GM12878 (cell line): ENCODE measurements at regions not wholly inside any gene's neighbourhood (a gene's known extent, or its start where the extent isn't known, plus 50 kb on each side); places are given as distances from the start of the nearest gene placed in this dataset.

Experiments used
- ATAC-seq: fragments of 200-7000 bp; cut with Tn5 transposase; 3 replicates; pipeline ENCODE4 v1.9.1; 2020; ENCODE audit warnings: mild to moderate bottlenecking, moderate library complexity
- BruUV-seq: library from RNA; stranded (reverse); fragments of 400-500 nt; replicated peaks from 2 replicates; lab custom pipeline; 2021; lab: Mats Ljungman, UMichigan
- CTCF ChIA-PET: fragments of 300-600 bp; sonication (Branson Sonifier 250); formaldehyde crosslinking; extraction: SDS; loops from one replicate; lab custom pipeline; 2021; ENCODE audit warnings: inconsistent platforms; lab: Yijun Ruan, JAX
- POLR2A ChIA-PET: fragments of 350-600 bp; formaldehyde crosslinking; extraction: SDS; loops from one replicate; lab custom pipeline; 2021; ENCODE audit warnings: inconsistent platforms; lab: Charles Lee
- RAD21 ChIA-PET: fragments of 300-600 bp; sonication (Branson Sonifier 250); formaldehyde crosslinking; loops from one replicate; lab custom pipeline; 2023; ENCODE audit warnings: antibody characterized with exemption; ENCODE audit not compliant: unreplicated experiment; lab: Charles Lee
- SMC1A ChIA-PET: fragments of 300-600 bp; sonication (Branson Sonifier 250); formaldehyde crosslinking; loops from one replicate; lab custom pipeline; 2023; ENCODE audit not compliant: unreplicated experiment, uncharacterized antibody; lab: Charles Lee
- DNase-seq: peaks from one replicate; pipeline ENCODE4 v3.0.0-alpha.2; 2011; ENCODE audit warnings: low read depth, low spot score
- FAIRE-seq: peaks from 3 replicates; lab custom pipeline; 2011; peaks lifted over from hg19 to GRCh38; lab: Jason Lieb, UNC
- H2AFZ ChIP-seq: 2 replicates; pipeline ENCODE4 v1.6.0; 2011; ENCODE audit warnings: low read depth, low read length, control low read depth; ENCODE audit not compliant: control insufficient read depth
- H3K27ac ChIP-seq: 2 replicates; pipeline ENCODE4 v1.5.1; 2011; ENCODE audit warnings: control low read depth; ENCODE audit not compliant: control insufficient read depth, insufficient read depth
- H3K27me3 ChIP-seq, 2 experiments: replicated peaks in 1 of 2; 2 replicates each; pipeline versions ENCODE4 v1.6.0 to v1.6.1; 2011; ENCODE audit warnings: low read length in 1 of 2; ENCODE audit not compliant: control insufficient read depth in 2 of 2, insufficient read depth in 2 of 2
- H3K36me3 ChIP-seq, 2 experiments: 2 replicates each; pipeline ENCODE4 v1.5.1; 2011; ENCODE audit warnings: low read length in 1 of 2; ENCODE audit not compliant: control insufficient read depth in 2 of 2, insufficient read depth in 2 of 2
- H3K4me1 ChIP-seq: 2 replicates; pipeline ENCODE4 v1.6.1; 2011; ENCODE audit warnings: mild to moderate bottlenecking, low read length, moderate library complexity, mixed read lengths; ENCODE audit not compliant: control insufficient read depth, insufficient read depth
- H3K4me2 ChIP-seq: 2 replicates; pipeline ENCODE4 v1.6.0; 2011; ENCODE audit warnings: control low read depth; ENCODE audit not compliant: control insufficient read depth, insufficient read depth
- H3K4me3 ChIP-seq: fragments of 200-600 bp; sonication (generic); 2 replicates; pipeline ENCODE4 v1.5.1; 2016
- H3K79me2 ChIP-seq: 2 replicates; pipeline ENCODE4 v1.6.0; 2011; ENCODE audit warnings: low read length; ENCODE audit not compliant: control insufficient read depth, insufficient read depth
- H3K9ac ChIP-seq: 2 replicates; pipeline ENCODE4 v1.8.0; 2011; ENCODE audit warnings: low read length, control low read depth, mixed read lengths; ENCODE audit not compliant: control insufficient read depth, insufficient read depth
- H3K9me3 ChIP-seq: replicated peaks from 3 replicates; pipeline ENCODE4 v1.5.1; 2011; ENCODE audit warnings: mild to moderate bottlenecking, low read length; ENCODE audit not compliant: control insufficient read depth, insufficient read depth
- H4K20me1 ChIP-seq: 2 replicates; pipeline ENCODE4 v1.6.0; 2011; ENCODE audit not compliant: control insufficient read depth, insufficient read depth
- CHD2 ChIP-seq: IDR thresholded peaks from 2 replicates; pipeline ENCODE4 v1.6.1; 2011; ENCODE audit warnings: low read depth, low read length, improper control_type of control experiment, borderline replicate concordance
- CREM ChIP-seq: IDR thresholded peaks from 2 replicates; pipeline ENCODE4 v1.6.1; 2014; ENCODE audit warnings: antibody characterized with exemption, low read depth
- CUX1 ChIP-seq: IDR thresholded peaks from 2 replicates; pipeline ENCODE4 v1.6.1; 2012; ENCODE audit warnings: improper control_type of control experiment, low read depth, low read length; ENCODE audit not compliant: insufficient replicate concordance
- DPF2 ChIP-seq: fragments of 450-650 bp; IDR thresholded peaks from 2 replicates; pipeline ENCODE4 v1.6.1; 2017; ENCODE audit warnings: mild to moderate bottlenecking
- EGR1 ChIP-seq, 2 experiments: IDR thresholded peaks; 1 replicate in 1 of 2; 2 replicates in 1 of 2; pipeline ENCODE4 v1.6.1; 2011 to 2012; ENCODE audit warnings: low read depth in 2 of 2, low read length in 2 of 2, borderline replicate concordance in 1 of 2, mild to moderate bottlenecking in 1 of 2, moderate library complexity in 1 of 2
- IKZF1 ChIP-seq: fragments of 450-650 bp; conservative IDR thresholded peaks from 2 replicates; pipeline ENCODE4 v1.6.1; 2017; ENCODE audit warnings: antibody characterized with exemption, mild to moderate bottlenecking
- RAD21 ChIP-seq: IDR thresholded peaks from 2 replicates; pipeline ENCODE4 v1.6.1; 2011; ENCODE audit warnings: mild to moderate bottlenecking, low read depth, low read length, moderate library complexity; ENCODE audit not compliant: insufficient read depth
- RFX5 ChIP-seq: IDR thresholded peaks from 2 replicates; pipeline ENCODE4 v1.6.1; 2011; ENCODE audit warnings: low read depth, low read length, improper control_type of control experiment
- RUNX3 ChIP-seq: IDR thresholded peaks from 2 replicates; pipeline ENCODE4 v1.6.1; 2012; ENCODE audit warnings: low read length, inconsistent platforms
- SMARCA5 ChIP-seq: fragments of 450-650 bp; IDR thresholded peaks from 2 replicates; pipeline ENCODE4 v1.6.1; 2017; ENCODE audit warnings: mild to moderate bottlenecking
- SUZ12 ChIP-seq: fragments of 200-600 bp; sonication (generic); IDR thresholded peaks from one replicate; pipeline ENCODE4 v1.6.1; 2018; ENCODE audit warnings: antibody characterized with exemption, mild to moderate bottlenecking; ENCODE audit not compliant: unreplicated experiment
- TCF12 ChIP-seq: IDR thresholded peaks from 2 replicates; pipeline ENCODE4 v1.6.1; 2011; ENCODE audit warnings: low read depth, mild to moderate bottlenecking, low read length
- WGBS: methylation state at CpG from one replicate; pipeline ENCODE4 v1.1.6; 2016; ENCODE audit warnings: low lambda C conversion rate; ENCODE audit not compliant: insufficient replicate concordance, insufficient coverage; ENCODE audit errors: missing lambda C conversion rate; 5-methylcytosine and 5-hydroxymethylcytosine counted together
- in situ Hi-C: fragments of 300-500 bp; cut with MboI; formaldehyde crosslinking; loops from 9 replicates; pipeline ENCODE4 v1.14.3; 2018; ENCODE audit warnings: mixed read lengths
- intact Hi-C: fragments of 100-400 bp; cut with micrococcal nuclease; formaldehyde crosslinking; loops from one replicate; pipeline ENCODE4 v1.14.2; 2022; ENCODE audit not compliant: unreplicated experiment

GRCh38 chr13:50243931-50244330 is 228.7 kb downstream of the KCNRG start:
- intact Hi-C loops (loop anchor here (2.0 kb wide), 1 partner anchor 123 kb away; no protein-coding TSS in a partner anchor), in situ Hi-C loops (no loop called here)
- no peak for FAIRE-seq
- ChIA-PET POLR2A (interaction anchor here (0.6 kb wide), 1 partner anchor 85 kb away, joined by 3 read pairs; no protein-coding TSS in a partner anchor), RAD21 (no interaction called here), CTCF (no interaction called here), SMC1A (no interaction called here)
- no peak for DNase-seq
- no peaks in the 10 kb centered on the region for H3K27me3 ChIP-seq
- no peak overlapping the region for H2AFZ ChIP-seq
- TF ChIP-seq SMARCA5: no peak
- TF ChIP-seq RAD21: no peak
- no peak for TF ChIP-seq RFX5
- no peak for TF ChIP-seq IKZF1
- TF ChIP-seq DPF2: no peak
- no peak for TF ChIP-seq SUZ12
- no peak for TF ChIP-seq TCF12
- H3K27ac ChIP-seq: no peak overlapping the region
- no peak for ATAC-seq
- 93% methylated on average over 2 of the region's 2 CpGs for WGBS
- H3K79me2 ChIP-seq: no peaks in the 10 kb centered on the region
- peaks cover 2% of the 10 kb centered on the region; the same call in 1 of the 3 replicates for H3K9me3 ChIP-seq
- no peaks in the 10 kb centered on the region for H3K36me3 ChIP-seq
- H3K4me3 ChIP-seq: no peak overlapping the region
- no peaks in the 10 kb centered on the region for H4K20me1 ChIP-seq
- peaks cover 9% of the 10 kb centered on the region for H3K4me1 ChIP-seq
- no peak overlapping the region for H3K4me2 ChIP-seq
- H3K9ac ChIP-seq: no peak overlapping the region
- BruUV-seq: no TSS peak

DNA sequence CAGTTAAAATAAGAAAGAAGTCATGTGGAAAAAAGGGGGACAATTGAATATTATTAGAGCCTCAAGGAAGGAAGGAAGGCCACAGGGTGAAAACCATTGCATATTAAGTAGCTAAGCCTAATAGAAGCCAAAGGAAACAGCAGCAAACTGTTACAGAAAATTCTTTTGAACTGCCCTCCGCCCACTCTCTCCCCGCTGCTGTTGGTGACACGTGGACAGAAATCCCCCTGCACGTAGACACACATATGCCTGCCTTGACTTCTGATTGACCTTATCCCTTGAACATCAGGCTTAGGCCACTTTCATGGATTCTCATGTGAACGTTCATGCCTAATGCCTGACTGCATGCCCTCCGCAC is 229.1 kb downstream of the KCNRG start:
- peaks cover 2% of the 10 kb centered on the region; the same call in 1 of the 3 replicates for H3K9me3 ChIP-seq
- no peak overlapping the region for H2AFZ ChIP-seq
- no TSS peak for BruUV-seq
- ChIA-PET POLR2A (interaction anchor here (0.6 kb wide), 1 partner anchor 86 kb away, joined by 3 read pairs; no protein-coding TSS in a partner anchor), SMC1A (no interaction called here), RAD21 (no interaction called here), CTCF (no interaction called here)
- no peak overlapping the region for H3K27ac ChIP-seq
- H3K9ac ChIP-seq: no peak overlapping the region
- TF ChIP-seq CHD2 (no peak), RUNX3 (0 out of 2 replicates have a peak, but pooled peaks have one; percentile 9), EGR1 (IDR thresholded peaks at IDR 0.05; ENCODE audit: borderline replicate concordance in 1 of 2, low read depth in 2 of 2, low read length in 2 of 2) (peak in 1 of 2 experiments; percentile 82; a peak in 2 of 3 replicates), CUX1 (no peak), CREM (no peak)
- H4K20me1 ChIP-seq: no peaks in the 10 kb centered on the region
- intact Hi-C loops (loop anchor here (2.0 kb wide), 1 partner anchor 122 kb away; no protein-coding TSS in a partner anchor), in situ Hi-C loops (no loop called here)
- DNase-seq (no peak), FAIRE-seq (no peak), ATAC-seq (no peak)
- H3K27me3 ChIP-seq: no peaks in the 10 kb centered on the region
- 32% methylated on average over 6 of the region's 6 CpGs for WGBS
- H3K79me2 ChIP-seq: no peaks in the 10 kb centered on the region
- H3K4me1 ChIP-seq: peaks cover 9% of the 10 kb centered on the region
- no peaks in the 10 kb centered on the region for H3K36me3 ChIP-seq
- H3K4me2 ChIP-seq: peak overlapping the region; percentile 44; the same call in 1 of the 2 replicates
- H3K4me3 ChIP-seq: no peak overlapping the region
